SIG-M5 treated with dmso at 0.1 percent for 504 hours (cell line): ENCODE measurements at regions not wholly inside any gene's neighbourhood (a gene's known extent, or its start where the extent isn't known, plus 50 kb on each side); places are given as distances from the start of the nearest gene placed in this dataset.

Experiments used
- DNase-seq: peaks from one replicate; lab custom pipeline; 2025; ENCODE audit not compliant: unreplicated experiment; lab: John Stamatoyannopoulos, UW

GRCh38 chr10:70966646-70967553 lies 78.5 kb upstream of the PCBD1 start:
- no peak for DNase-seq

GRCh38 chr10:70967591-70968587 lies 79.5 kb upstream of the PCBD1 start:
- DNase-seq: no peak

GRCh38 chr10:70969188-70969587 lies 80.8 kb upstream of the PCBD1 start:
- no peak for DNase-seq

- DNase-seq: no peak
Measured at GRCh38 chr10:70970830-70971229, 82.5 kb upstream of the PCBD1 start.

GRCh38 chr10:70973275-70973674 lies 84.9 kb upstream of the PCBD1 start:
- DNase-seq: no peak

- no peak for DNase-seq
Measured at GRCh38 chr10:70974351-70974901, 86.1 kb upstream of the PCBD1 start.

- DNase-seq: no peak
Measured at GRCh38 chr10:70974920-70975319, 86.6 kb upstream of the PCBD1 start.

- DNase-seq: no peak
Measured at GRCh38 chr10:70976063-70976695, 87.8 kb upstream of the PCBD1 start.

GRCh38 chr10:70977625-70978024 lies 89.3 kb upstream of the PCBD1 start:
- DNase-seq: no peak

GRCh38 chr10:70978181-70978580 lies 89.8 kb upstream of the PCBD1 start:
- no peak for DNase-seq

GRCh38 chr10:70978816-70979480 lies 90.6 kb upstream of the PCBD1 start:
- no peak for DNase-seq

- DNase-seq: no peak
Measured at GRCh38 chr10:70980687-70981086, 92.3 kb upstream of the PCBD1 start.

GRCh38 chr10:70981171-70981836 lies 92.9 kb upstream of the PCBD1 start:
- DNase-seq: no peak

GRCh38 chr10:70981936-70982335 lies 93.6 kb upstream of the PCBD1 start:
- no peak for DNase-seq

- no peak for DNase-seq
Measured at GRCh38 chr10:70982443-70982842, 94.1 kb upstream of the PCBD1 start.

GRCh38 chr10:70984986-70985722 lies 96.8 kb upstream of the PCBD1 start:
- no peak for DNase-seq

GRCh38 chr10:70985824-70986622 lies 97.7 kb upstream of the PCBD1 start:
- DNase-seq: no peak

- DNase-seq: no peak
Measured at GRCh38 chr10:70986623-70986950, 98.2 kb upstream of the PCBD1 start.
